Smooth muscle cell (in vitro differentiated cells): ENCODE measurements at regions not wholly inside any gene's neighbourhood (a gene's known extent, or its start where the extent isn't known, plus 50 kb on each side); places are given as distances from the start of the nearest gene placed in this dataset.

Experiments
- DNase-seq: peaks from one replicate; lab custom pipeline; 2025; ENCODE audit not compliant: unreplicated experiment; lab: John Stamatoyannopoulos, UW
- H2AFZ ChIP-seq: fragments of 200-600 bp; sonication (generic); 2 replicates; pipeline ENCODE4 v1.6.0; 2016; ENCODE audit warnings: antibody characterized with exemption, low read depth, mild to moderate bottlenecking
- H3F3A ChIP-seq: fragments of 200-600 bp; sonication (generic); 2 replicates; pipeline ENCODE4 v1.6.0; 2017; ENCODE audit warnings: antibody characterized with exemption, low read depth
- H3K27ac ChIP-seq: fragments of 200-600 bp; sonication (generic); 2 replicates; pipeline ENCODE4 v1.5.1; 2016; ENCODE audit warnings: low read depth, mild to moderate bottlenecking
- H3K27me3 ChIP-seq: fragments of 200-600 bp; sonication (generic); 2 replicates; pipeline ENCODE4 v1.6.1; 2016; ENCODE audit warnings: low read depth, mild to moderate bottlenecking
- H3K36me3 ChIP-seq: fragments of 200-600 bp; sonication (generic); 2 replicates; pipeline ENCODE4 v1.5.1; 2016; ENCODE audit warnings: low read depth
- H3K4me1 ChIP-seq: fragments of 200-600 bp; sonication (generic); 2 replicates; pipeline ENCODE4 v1.5.1; 2016; ENCODE audit warnings: low read depth
- H3K4me2 ChIP-seq: fragments of 200-600 bp; sonication (generic); 2 replicates; pipeline ENCODE4 v1.6.0; 2016; ENCODE audit warnings: mild to moderate bottlenecking
- H3K4me3 ChIP-seq: fragments of 200-600 bp; sonication (generic); 2 replicates; pipeline ENCODE4 v1.5.1; 2016; ENCODE audit warnings: mild to moderate bottlenecking
- H3K79me2 ChIP-seq: fragments of 200-600 bp; sonication (generic); 2 replicates; pipeline ENCODE4 v1.6.0; 2016; ENCODE audit warnings: low read depth, mild to moderate bottlenecking
- H3K9ac ChIP-seq: fragments of 200-600 bp; sonication (generic); 2 replicates; pipeline ENCODE4 v1.6.0; 2016; ENCODE audit warnings: low read depth
- H3K9me3 ChIP-seq: fragments of 200-600 bp; sonication (generic); replicated peaks from 2 replicates; pipeline ENCODE4 v1.5.1; 2016; ENCODE audit warnings: low read depth
- H4K20me1 ChIP-seq: fragments of 200-600 bp; sonication (generic); 2 replicates; pipeline ENCODE4 v1.6.0; 2016; ENCODE audit warnings: low read depth
- CTCF ChIP-seq: fragments of 200-600 bp; sonication (generic); IDR thresholded peaks from 2 replicates; pipeline ENCODE4 v1.5.1; 2017; ENCODE audit warnings: borderline replicate concordance, mild to moderate bottlenecking, antibody characterized with exemption; ENCODE audit not compliant: insufficient read depth, poor library complexity, severe bottlenecking
- WGBS: methylation state at CpG from one replicate; pipeline ENCODE4 v1.1.7; 2016; ENCODE audit warnings: low lambda C conversion rate; 5-methylcytosine and 5-hydroxymethylcytosine counted together

- Histone ChIP-seq H3K4me1 (no peaks in the 10 kb centered on the region), H3K27me3 (no peaks in the 10 kb centered on the region), H3K4me2 (no peak overlapping the region), H3K27ac (no peak overlapping the region), H3F3A (no peaks in the 10 kb centered on the region), H2AFZ (no peak overlapping the region), H4K20me1 (no peaks in the 10 kb centered on the region), H3K9ac (no peak overlapping the region), H3K9me3 (no peaks in the 10 kb centered on the region), H3K36me3 (no peaks in the 10 kb centered on the region), H3K79me2 (no peaks in the 10 kb centered on the region), H3K4me3 (no peak overlapping the region)
- no peak for DNase-seq
- TF ChIP-seq CTCF, result no peak
These were observed 150.9 kb upstream of the RASGEF1B start for GRCh38 chr4:81622474-81623184.

GRCh38 chr4:81622028-81622427 is 150.3 kb upstream of the RASGEF1B start:
- Histone ChIP-seq H2AFZ (no peak overlapping the region), H3K9me3 (no peaks in the 10 kb centered on the region), H3F3A (no peaks in the 10 kb centered on the region), H3K9ac (no peak overlapping the region), H3K4me1 (no peaks in the 10 kb centered on the region), H3K79me2 (no peaks in the 10 kb centered on the region), H3K4me2 (no peak overlapping the region), H3K36me3 (no peaks in the 10 kb centered on the region), H3K27ac (no peak overlapping the region), H4K20me1 (no peaks in the 10 kb centered on the region), H3K27me3 (no peaks in the 10 kb centered on the region), H3K4me3 (no peak overlapping the region)
- DNase-seq, result no peak
- WGBS, result 42% methylated on average over 3 of the region's 3 CpGs
- no peak for TF ChIP-seq CTCF

GRCh38 chr4:81621490-81621889 is 149.8 kb upstream of the RASGEF1B start:
- H3K27ac ChIP-seq, result no peak overlapping the region
- 50% methylated on average over 2 of the region's 2 CpGs for WGBS

More at GRCh38 chr4:81621490-81621889, 149.8 kb upstream of the RASGEF1B start:
- Histone ChIP-seq H3K9me3 (no peaks in the 10 kb centered on the region), H3K4me1 (no peaks in the 10 kb centered on the region), H3K27me3 (no peaks in the 10 kb centered on the region), H3K36me3 (no peaks in the 10 kb centered on the region), H2AFZ (no peak overlapping the region), H4K20me1 (no peaks in the 10 kb centered on the region), H3F3A (no peaks in the 10 kb centered on the region), H3K9ac (no peak overlapping the region), H3K4me2 (no peak overlapping the region), H3K79me2 (no peaks in the 10 kb centered on the region), H3K4me3 (no peak overlapping the region)
- no peak for TF ChIP-seq CTCF
- no peak for DNase-seq
